Neutrophil (primary cell): ENCODE measurements at regions not wholly inside any gene's neighbourhood (a gene's known extent, or its start where the extent isn't known, plus 50 kb on each side); places are given as distances from the start of the nearest gene placed in this dataset.

Source experiments
- H3K27ac ChIP-seq: fragments of 200-600 bp; sonication (generic); 2 replicates; pipeline ENCODE4 v1.5.1; 2016; ENCODE audit warnings: mild to moderate bottlenecking, moderate library complexity
- H3K27me3 ChIP-seq: fragments of 200-600 bp; sonication (generic); 2 replicates; pipeline ENCODE4 v1.6.0; 2016; ENCODE audit warnings: mild to moderate bottlenecking
- H3K36me3 ChIP-seq: fragments of 200-600 bp; sonication (generic); 2 replicates; pipeline ENCODE4 v1.5.1; 2017
- H3K4me1 ChIP-seq, 2 experiments: fragments of 200-600 bp in 1 of 2; sonication (generic) in 1 of 2; 1 replicate in 1 of 2; 2 replicates in 1 of 2; pipeline versions ENCODE4 v1.5.1 to v1.6.1; 2013 to 2016; ENCODE audit warnings: low read depth in 1 of 2, low read length in 1 of 2, mild to moderate bottlenecking in 1 of 2, moderate library complexity in 1 of 2; ENCODE audit not compliant: control insufficient read depth in 1 of 2, insufficient read depth in 1 of 2
- H3K4me3 ChIP-seq, 2 experiments: fragments of 200-600 bp in 1 of 2; sonication (generic) in 1 of 2; 1 replicate in 1 of 2; 2 replicates in 1 of 2; pipeline ENCODE4 v1.5.1; 2013 to 2016; ENCODE audit warnings: low read depth in 1 of 2, low read length in 1 of 2, mild to moderate bottlenecking in 1 of 2, moderate library complexity in 1 of 2
- H3K9me3 ChIP-seq: fragments of 200-600 bp; sonication (generic); 2 replicates; pipeline ENCODE4 v1.5.1; 2016
- CTCF ChIP-seq: fragments of 200-600 bp; sonication (generic); IDR thresholded peaks from 2 replicates; pipeline ENCODE4 v1.5.1; 2016; ENCODE audit warnings: antibody characterized with exemption

DNA sequence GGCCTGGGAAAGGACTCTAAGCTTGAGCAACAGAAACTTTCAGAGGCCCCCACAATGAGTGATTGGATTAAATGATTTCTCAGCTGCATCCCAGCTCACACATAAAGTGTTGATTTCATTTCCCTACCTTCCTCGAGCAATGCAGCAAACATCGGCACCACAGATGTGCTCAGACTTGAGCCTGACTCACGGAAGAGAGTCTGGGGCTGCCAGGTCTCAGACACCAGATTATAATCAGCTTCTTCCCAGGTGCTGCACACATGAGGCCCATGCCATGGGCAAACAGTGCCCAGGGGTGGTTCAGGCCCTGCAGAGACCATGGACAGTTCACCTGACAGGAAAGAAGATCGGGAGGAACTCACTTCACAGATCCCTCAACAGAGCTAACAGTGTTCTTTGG lies 226.6 kb upstream of the TENM4 start:
- no peaks in the 10 kb centered on the region for H3K4me1 ChIP-seq
- no peaks in the 10 kb centered on the region for H3K9me3 ChIP-seq
- H3K27ac ChIP-seq = no peak overlapping the region
- H3K36me3 ChIP-seq = no peaks in the 10 kb centered on the region
- H3K4me3 ChIP-seq = no peak overlapping the region
- TF ChIP-seq CTCF = no peak
- H3K27me3 ChIP-seq = no peaks in the 10 kb centered on the region

GRCh38 chr11:79663017-79663416 lies 222.2 kb upstream of the TENM4 start:
- no peaks in the 10 kb centered on the region for H3K4me1 ChIP-seq
- no peaks in the 10 kb centered on the region for H3K9me3 ChIP-seq
- H3K27me3 ChIP-seq = no peaks in the 10 kb centered on the region
- H3K4me3 ChIP-seq = no peak overlapping the region
- H3K36me3 ChIP-seq = no peaks in the 10 kb centered on the region
- no peak overlapping the region for H3K27ac ChIP-seq
- no peak for TF ChIP-seq CTCF

DNA sequence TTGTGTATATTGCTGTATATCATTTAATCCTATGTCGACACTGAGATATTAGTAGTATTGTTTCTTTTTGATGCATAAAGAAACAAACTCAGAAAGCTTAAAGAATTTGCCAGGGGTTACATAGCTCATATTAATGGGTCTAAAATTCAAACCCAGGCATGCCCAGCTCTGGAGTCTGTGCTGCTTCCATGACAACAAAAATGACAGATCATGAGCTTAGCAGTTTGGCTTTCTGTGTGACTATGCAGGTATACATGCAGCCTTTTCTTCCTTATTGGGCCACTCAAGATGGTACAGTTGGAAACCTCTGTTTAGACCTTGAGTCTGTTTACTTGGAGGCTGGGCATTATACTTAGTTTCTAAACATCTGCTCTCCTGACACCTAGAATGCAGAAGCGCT lies 220.5 kb upstream of the TENM4 start:
- no peaks in the 10 kb centered on the region for H3K36me3 ChIP-seq
- H3K27ac ChIP-seq = no peak overlapping the region
- no peak overlapping the region for H3K4me3 ChIP-seq
- no peaks in the 10 kb centered on the region for H3K4me1 ChIP-seq
- no peaks in the 10 kb centered on the region for H3K9me3 ChIP-seq
- no peaks in the 10 kb centered on the region for H3K27me3 ChIP-seq
- no peak for TF ChIP-seq CTCF

DNA sequence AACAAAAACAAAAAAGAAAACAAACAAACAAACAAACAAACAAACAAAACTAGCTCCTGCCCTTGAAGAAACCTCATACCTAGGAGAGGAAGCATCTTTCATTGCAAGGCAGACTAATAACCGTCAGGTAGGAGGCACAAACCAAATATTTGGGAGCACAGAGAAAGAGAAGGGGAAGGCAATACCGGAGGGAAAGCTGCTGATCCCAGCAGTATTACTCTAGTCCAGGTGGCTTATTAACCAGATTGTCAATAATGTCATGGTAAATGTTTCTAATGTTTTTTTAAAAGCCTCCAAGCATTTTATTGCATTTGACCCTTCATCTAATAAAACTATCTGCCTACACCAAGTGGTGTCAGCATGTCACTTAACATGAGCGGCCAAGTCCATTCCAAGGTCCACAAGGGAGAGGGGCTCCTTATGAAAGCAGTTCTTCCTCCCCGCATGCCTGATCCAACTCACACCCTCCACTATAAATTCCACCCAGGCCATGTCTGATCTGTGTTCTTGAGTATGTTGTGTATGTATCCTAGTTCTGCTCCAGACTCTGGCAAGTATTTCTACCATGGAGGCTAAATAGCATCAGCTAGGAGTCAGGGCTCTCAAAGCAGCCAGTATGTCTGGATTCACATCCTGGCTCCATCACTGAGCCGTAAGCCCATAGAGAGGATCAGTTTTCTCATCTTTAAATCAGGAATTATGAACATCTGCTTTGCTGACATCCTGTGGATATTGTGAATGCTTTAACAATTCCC lies 208.1 kb upstream of the TENM4 start:
- Histone ChIP-seq H3K27me3 (no peaks in the 10 kb centered on the region), H3K36me3 (no peaks in the 10 kb centered on the region), H3K4me1 (no peaks in the 10 kb centered on the region), H3K9me3 (no peaks in the 10 kb centered on the region), H3K27ac (no peak overlapping the region), H3K4me3 (no peak overlapping the region)
- no peak for TF ChIP-seq CTCF

DNA sequence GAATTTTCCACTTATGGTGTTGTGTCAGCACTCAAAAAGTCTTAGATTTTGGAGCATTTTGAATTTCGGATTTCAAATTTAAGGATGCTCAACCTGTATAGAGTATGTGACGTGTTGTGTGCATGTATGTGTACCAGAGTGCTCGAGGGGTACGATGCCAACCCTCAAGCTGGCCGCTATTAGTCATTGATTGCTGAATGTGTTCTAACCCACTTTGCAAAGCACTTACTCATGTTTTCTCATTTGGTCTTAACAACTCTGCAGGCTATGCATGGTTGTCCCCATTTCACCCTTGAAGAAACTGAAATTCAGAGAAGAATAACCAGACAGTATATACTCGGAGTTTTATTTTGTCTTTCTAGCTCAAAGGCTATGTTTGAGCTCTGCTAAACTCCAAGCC lies 196.4 kb upstream of the TENM4 start:
- H3K4me1 ChIP-seq = no peaks in the 10 kb centered on the region
- no peak overlapping the region for H3K27ac ChIP-seq
- no peak overlapping the region for H3K4me3 ChIP-seq
- H3K36me3 ChIP-seq = no peaks in the 10 kb centered on the region
- TF ChIP-seq CTCF = no peak
- H3K27me3 ChIP-seq = no peaks in the 10 kb centered on the region
- no peaks in the 10 kb centered on the region for H3K9me3 ChIP-seq

DNA sequence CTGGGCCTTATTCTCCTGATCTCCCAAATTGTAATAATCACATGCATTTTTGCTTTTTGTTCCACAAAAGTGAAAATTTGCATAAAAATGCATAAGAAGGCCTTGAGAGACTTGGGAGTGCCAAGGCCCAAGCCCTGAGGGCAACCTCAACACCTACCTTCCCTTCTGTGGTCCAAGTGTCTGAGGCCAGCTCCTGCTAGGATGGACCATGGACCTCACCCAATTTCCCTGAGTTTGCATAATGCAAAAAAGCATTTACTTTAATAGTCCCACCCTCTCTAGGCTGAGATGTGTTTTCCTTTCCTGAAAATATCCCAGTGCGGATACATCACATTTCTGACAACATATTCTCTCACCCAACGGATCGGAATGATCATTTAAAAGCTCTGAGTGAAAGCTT lies 194.1 kb upstream of the TENM4 start:
- TF ChIP-seq CTCF = no peak
- no peaks in the 10 kb centered on the region for H3K9me3 ChIP-seq
- no peaks in the 10 kb centered on the region for H3K36me3 ChIP-seq
- no peaks in the 10 kb centered on the region for H3K4me1 ChIP-seq
- H3K4me3 ChIP-seq = no peak overlapping the region
- H3K27ac ChIP-seq = no peak overlapping the region
- H3K27me3 ChIP-seq = no peaks in the 10 kb centered on the region
